H1 (cell line): ENCODE measurements at regions not wholly inside any gene's neighbourhood (a gene's known extent, or its start where the extent isn't known, plus 50 kb on each side); places are given as distances from the start of the nearest gene placed in this dataset.

ENCODE experiments used
- CTCF ChIA-PET: fragments of 300-600 bp; sonication (Branson Sonifier 250); formaldehyde crosslinking; loops from one replicate; lab custom pipeline; 2021; ENCODE audit not compliant: partially characterized antibody; lab: Charles Lee
- POLR2A ChIA-PET: fragments of 300-600 bp; sonication (Branson Sonifier 250); formaldehyde crosslinking; loops from one replicate; lab custom pipeline; 2021; ENCODE audit warnings: inconsistent platforms; ENCODE audit not compliant: partially characterized antibody; lab: Charles Lee
- DNase-seq, 2 experiments: peaks; one replicate each; pipeline versions ENCODE4 v3.0.0 to v3.0.0-alpha.2; 2010 to 2022; ENCODE audit warnings: low spot score in 2 of 2, low read depth in 1 of 2, mixed read lengths in 1 of 2
- FAIRE-seq: peaks from 2 replicates; lab custom pipeline; 2011; peaks lifted over from hg19 to GRCh38; lab: Jason Lieb, UNC
- H2AFZ ChIP-seq: 2 replicates; pipeline ENCODE4 v1.8.1; 2012; ENCODE audit warnings: low read length, inconsistent platforms
- H2AK5ac ChIP-seq: 2 replicates; pipeline ENCODE4 v1.6.1; 2013; ENCODE audit warnings: low read depth, low read length
- H2BK120ac ChIP-seq: replicated peaks from 2 replicates; pipeline ENCODE3; 2013; ENCODE audit warnings: low read depth, low read length, inconsistent platforms
- H2BK12ac ChIP-seq: 2 replicates; pipeline ENCODE4 v1.6.1; 2013; ENCODE audit warnings: low read depth, low read length
- H2BK15ac ChIP-seq: 2 replicates; pipeline ENCODE4 v1.6.1; 2013; ENCODE audit warnings: low read length
- H2BK20ac ChIP-seq: 2 replicates; pipeline ENCODE4 v1.6.1; 2013; ENCODE audit warnings: low read length
- H2BK5ac ChIP-seq: 2 replicates; pipeline ENCODE4 v1.6.1; 2013; ENCODE audit warnings: low read depth, low read length
- H3K14ac ChIP-seq: 2 replicates; pipeline ENCODE4 v1.6.1; 2013; ENCODE audit warnings: inconsistent platforms; ENCODE audit not compliant: insufficient read length
- H3K18ac ChIP-seq: 2 replicates; pipeline ENCODE4 v1.6.1; 2013; ENCODE audit warnings: low read length; ENCODE audit errors: extremely low read depth
- H3K23ac ChIP-seq: 2 replicates; pipeline ENCODE4 v1.6.1; 2013; ENCODE audit warnings: inconsistent platforms; ENCODE audit not compliant: insufficient read length
- H3K23me2 ChIP-seq: 2 replicates; pipeline ENCODE4 v1.6.1; 2013; ENCODE audit warnings: low read depth, low read length
- H3K27ac ChIP-seq: 2 replicates; pipeline ENCODE4 v1.6.1; 2011; ENCODE audit warnings: low read depth, low read length, inconsistent platforms
- H3K27me3 ChIP-seq, 4 experiments: replicated peaks in 1 of 4; 1 replicate in 1 of 4; 2 replicates in 3 of 4; pipeline versions ENCODE4 v1.6.1 to v1.8.1; 2011 to 2013; ENCODE audit warnings: low read length in 3 of 4, mild to moderate bottlenecking in 3 of 4, inconsistent platforms in 2 of 4, mixed read lengths in 2 of 4, moderate library complexity in 1 of 4; ENCODE audit not compliant: control insufficient read depth in 3 of 4, insufficient read depth in 3 of 4; ENCODE audit errors: extremely low read depth in 1 of 4
- H3K36me3 ChIP-seq, 4 experiments: 2 replicates each; pipeline versions ENCODE4 v1.6.1 to v1.8.1; 2011 to 2013; ENCODE audit warnings: mild to moderate bottlenecking in 4 of 4, low read length in 3 of 4, moderate library complexity in 2 of 4, control low read depth in 1 of 4, inconsistent platforms in 1 of 4; ENCODE audit not compliant: insufficient read depth in 4 of 4, control insufficient read depth in 2 of 4
- H3K4ac ChIP-seq: replicated peaks from 2 replicates; pipeline ENCODE3; 2013; ENCODE audit warnings: low read length, low read depth, mixed read lengths, inconsistent platforms; ENCODE audit not compliant: insufficient read length
- H3K4me1 ChIP-seq, 4 experiments: replicated peaks in 1 of 4; 1 replicate in 1 of 4; 2 replicates in 3 of 4; pipeline versions ENCODE4 v1.6.1 to v1.8.1; 2011 to 2013; ENCODE audit warnings: low read length in 3 of 4, inconsistent platforms in 2 of 4, mixed read lengths in 1 of 4; ENCODE audit not compliant: insufficient read depth in 4 of 4, control insufficient read depth in 3 of 4
- H3K4me2 ChIP-seq, 2 experiments: 2 replicates each; pipeline versions ENCODE4 v1.6.1 to v1.8.1; 2011 to 2013; ENCODE audit warnings: low read depth in 2 of 2, low read length in 2 of 2, control low read depth in 1 of 2, inconsistent platforms in 1 of 2, mild to moderate bottlenecking in 1 of 2; ENCODE audit not compliant: insufficient read depth in 1 of 2
- H3K4me3 ChIP-seq, 4 experiments: fragments of 200-600, 300-600 bp in 1 of 4; sonication (generic), shearing (Covaris generic), sonication (Bioruptor Twin) in 1 of 4; 2 replicates each; pipeline versions ENCODE4 v1.5.1 to v1.8.1; 2011 to 2016; ENCODE audit warnings: low read length in 4 of 4, low read depth in 3 of 4, control low read depth in 2 of 4, inconsistent platforms in 2 of 4, mild to moderate bottlenecking in 2 of 4, mixed read lengths in 1 of 4, moderate library complexity in 1 of 4; ENCODE audit not compliant: insufficient read depth in 2 of 4; ENCODE audit errors: extremely low read depth in 1 of 4
- H3K56ac ChIP-seq: replicated peaks from 2 replicates; pipeline ENCODE3; 2013; ENCODE audit warnings: low read depth, mild to moderate bottlenecking, mixed read lengths, low read length, inconsistent platforms; ENCODE audit not compliant: insufficient read length
- H3K79me1 ChIP-seq: 2 replicates; pipeline ENCODE4 v1.6.1; 2013; ENCODE audit warnings: low read depth, low read length, control low read depth
- H3K79me2 ChIP-seq, 2 experiments: 2 replicates each; pipeline versions ENCODE4 v1.6.1 to v1.8.1; 2012 to 2013; ENCODE audit warnings: low read length in 2 of 2, mild to moderate bottlenecking in 2 of 2, inconsistent platforms in 1 of 2; ENCODE audit not compliant: insufficient read depth in 2 of 2, control insufficient read depth in 1 of 2
- H3K9ac ChIP-seq, 4 experiments: replicated peaks in 1 of 4; 1 replicate in 1 of 4; 2 replicates in 3 of 4; pipeline versions ENCODE4 v1.6.1 to v1.8.1; 2011 to 2013; ENCODE audit warnings: low read depth in 3 of 4, low read length in 3 of 4, control low read depth in 2 of 4, mild to moderate bottlenecking in 2 of 4, moderate library complexity in 2 of 4, inconsistent platforms in 1 of 4; ENCODE audit errors: extremely low read depth in 1 of 4
- H3K9me3 ChIP-seq, 2 experiments: 2 replicates each; pipeline versions ENCODE4 v1.6.1 to v1.8.1; 2012 to 2013; ENCODE audit warnings: mild to moderate bottlenecking in 2 of 2, moderate library complexity in 2 of 2, control low read depth in 1 of 2, inconsistent platforms in 1 of 2, low read depth in 1 of 2, low read length in 1 of 2, mixed read lengths in 1 of 2; ENCODE audit not compliant: insufficient read depth in 2 of 2
- H4K20me1 ChIP-seq, 2 experiments: replicated peaks in 1 of 2; 2 replicates each; pipeline versions ENCODE3 to v1.8.1; 2011 to 2013; ENCODE audit warnings: inconsistent platforms in 2 of 2, low read length in 2 of 2, mild to moderate bottlenecking in 1 of 2; ENCODE audit not compliant: insufficient read depth in 2 of 2, control insufficient read depth in 1 of 2
- H4K5ac ChIP-seq: 2 replicates; pipeline ENCODE4 v1.6.1; 2013; ENCODE audit warnings: low read length, low read depth, mixed read lengths, inconsistent platforms; ENCODE audit not compliant: insufficient read length
- H4K8ac ChIP-seq: 2 replicates; pipeline ENCODE4 v1.8.0; 2013; ENCODE audit warnings: mild to moderate bottlenecking, moderate library complexity, low read length, inconsistent platforms; ENCODE audit not compliant: insufficient read depth; ENCODE audit errors: extremely low read depth
- H4K91ac ChIP-seq: replicated peaks from 2 replicates; pipeline ENCODE3; 2013; ENCODE audit warnings: low read length, mixed read lengths, inconsistent platforms; ENCODE audit not compliant: insufficient read length
- CBX8 ChIP-seq: fragments of 300-800, 300-1000 bp; sonication (generic); IDR thresholded peaks from 2 replicates; pipeline ENCODE4 v1.7.1; 2016; ENCODE audit warnings: low read depth, low read length, borderline replicate concordance
- E2F6 ChIP-seq: IDR thresholded peaks from 2 replicates; pipeline ENCODE4 v1.6.1; 2012; ENCODE audit warnings: inconsistent platforms
- POLR2AphosphoS5 ChIP-seq: IDR thresholded peaks from 2 replicates; pipeline ENCODE4 v1.6.1; 2011; ENCODE audit warnings: low read depth, low read length
- WGBS, 2 experiments: shearing (Covaris generic) in 1 of 2; methylation state at CpG; one replicate each; pipeline versions ENCODE4 v1.1.6 to v1.1.7; 2013 to 2015; ENCODE audit warnings: low lambda C conversion rate in 2 of 2, mixed read lengths in 2 of 2, inconsistent platforms in 1 of 2, low coverage in 1 of 2, missing lambda C conversion rate in 1 of 2; ENCODE audit not compliant: insufficient replicate concordance in 2 of 2, insufficient coverage in 1 of 2, insufficient read length in 1 of 2; ENCODE audit errors: extremely low coverage in 1 of 2, missing lambda C conversion rate in 1 of 2; 5-methylcytosine and 5-hydroxymethylcytosine counted together

GRCh38 chr20:23136893-23137745 is 51.0 kb upstream of the CD93 start:
- no peak for DNase-seq
- no peak overlapping the region for H2BK15ac ChIP-seq
- no peak overlapping the region for H3K14ac ChIP-seq
- no peaks in the 10 kb centered on the region for H3K79me2 ChIP-seq
- no peak for TF ChIP-seq POLR2AphosphoS5
- peak; percentile 56; the same call in 1 of the 2 replicates for TF ChIP-seq E2F6
- no peak for TF ChIP-seq CBX8
- TF ChIP-seq, all 59 proteins: peak for 1
- no peak overlapping the region for H2BK5ac ChIP-seq
- no peaks in the 10 kb centered on the region for H3K23me2 ChIP-seq
- no peaks in the 10 kb centered on the region for H4K20me1 ChIP-seq
- no peak overlapping the region for H3K4me3 ChIP-seq
- H3K4me2 ChIP-seq, result no peak overlapping the region
- no peak overlapping the region for H4K91ac ChIP-seq
- H3K9me3 ChIP-seq, result no peaks in the 10 kb centered on the region; a peak in 1 of 4 replicates
- no peak overlapping the region for H3K18ac ChIP-seq
- H3K79me1 ChIP-seq, result no peaks in the 10 kb centered on the region
- POLR2A ChIA-PET, result no interaction called here
- no peak overlapping the region for H2BK20ac ChIP-seq
- no peak overlapping the region for H3K9ac ChIP-seq
- no peak overlapping the region for H2AK5ac ChIP-seq
- CTCF ChIA-PET, result interaction anchor here (0.9 to 1.7 kb wide), 3 partner anchors 23 to 74 kb away, joined by 3 to 5 read pairs (median 4); no protein-coding TSS in a partner anchor
- no peaks in the 10 kb centered on the region for H3K27me3 ChIP-seq
- WGBS, 2 experiments, result 83% methylated on average over 19 of the region's 20 CpGs; no CpG with 5 or more reads in 1 of the 2 experiments
- no peak overlapping the region for H4K8ac ChIP-seq
- no peak overlapping the region for H3K56ac ChIP-seq
- H2AFZ ChIP-seq, result no peak overlapping the region
- H3K4me1 ChIP-seq, result peaks cover 0 to 3% (median 0%) of the 10 kb centered on the region in 4 experiments; a peak in 1 of 7 replicates
- FAIRE-seq, result no peak
- H2BK12ac ChIP-seq, result no peak overlapping the region
- H3K36me3 ChIP-seq, result no peaks in the 10 kb centered on the region
- no peak overlapping the region for H2BK120ac ChIP-seq
- H3K4ac ChIP-seq, result no peak overlapping the region
- H4K5ac ChIP-seq, result no peak overlapping the region
- no peak overlapping the region for H3K27ac ChIP-seq
- no peak overlapping the region for H3K23ac ChIP-seq
